GM21360 (cell line): ENCODE measurements at regions not wholly inside any gene's neighbourhood (a gene's known extent, or its start where the extent isn't known, plus 50 kb on each side); places are given as distances from the start of the nearest gene placed in this dataset.

Source experiments
- ATAC-seq: cut with Tn5 transposase; IDR thresholded peaks from one replicate; pipeline ENCODE4 v1.9.1; 2021; ENCODE audit warnings: mild to moderate bottlenecking, moderate library complexity; ENCODE audit not compliant: unreplicated experiment

DNA sequence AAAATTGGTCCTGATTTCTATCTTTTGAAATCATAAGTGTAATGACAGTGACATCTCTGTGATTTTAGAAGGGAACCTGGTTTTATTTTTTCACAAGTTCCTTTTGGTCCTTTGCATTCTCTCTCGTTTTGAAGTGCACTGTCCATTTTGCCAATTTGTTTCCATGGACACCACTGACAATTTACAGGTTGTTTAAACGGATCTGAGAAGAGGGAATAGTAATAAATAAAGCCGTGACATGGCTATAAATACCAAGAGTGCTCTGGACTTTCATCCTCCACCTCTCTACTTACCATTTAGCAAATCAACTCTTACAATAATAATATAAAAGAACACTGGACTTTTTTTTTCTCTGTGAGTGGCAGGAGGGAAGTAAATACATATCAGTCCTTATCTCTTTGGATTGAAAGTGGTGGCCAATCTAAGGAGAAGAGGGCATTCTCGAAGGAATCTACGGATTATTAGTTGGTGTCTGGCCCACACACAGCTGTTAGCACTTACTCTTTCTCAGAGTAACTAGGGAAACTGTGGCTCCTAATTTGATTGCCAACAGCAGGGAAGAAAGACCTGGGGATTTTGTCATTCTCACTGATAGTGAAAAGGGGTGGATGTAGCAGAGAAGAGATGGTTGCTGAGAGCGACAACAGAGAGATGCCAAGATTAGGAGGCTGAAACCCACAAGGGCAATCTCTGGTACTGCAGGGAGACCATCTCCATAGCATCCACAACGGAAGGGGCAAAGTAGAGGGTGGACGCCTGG, 108.7 kb upstream of the FSHR start:
- no peak for ATAC-seq

GRCh38 chr2:49261781-49262180, 107.5 kb upstream of the FSHR start:
- ATAC-seq, result no peak

DNA sequence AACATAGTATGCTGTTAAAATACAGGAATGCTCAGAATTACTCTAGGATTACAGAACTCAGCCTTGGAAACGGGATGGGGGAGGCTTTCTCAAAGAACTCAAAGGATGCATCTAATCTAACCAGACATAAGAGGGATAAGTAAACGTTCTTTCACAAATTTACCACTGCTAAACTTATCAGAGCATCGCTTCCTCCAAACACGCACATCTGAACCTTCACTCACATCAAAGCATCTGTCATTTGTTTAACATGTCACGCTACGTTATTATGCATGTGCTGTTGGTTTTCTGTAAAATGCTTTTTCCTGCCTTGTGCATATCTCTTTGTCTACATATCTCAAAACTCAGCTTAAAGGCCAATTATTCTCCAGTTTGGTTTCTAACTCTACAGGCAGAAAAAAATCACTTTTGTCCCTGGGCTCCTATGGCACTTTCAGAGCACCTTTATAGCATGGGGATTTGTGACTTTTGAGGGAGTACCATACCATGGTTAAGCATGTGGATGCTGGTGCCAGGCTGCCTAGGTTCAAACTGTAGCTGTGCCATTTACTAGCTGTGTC, 106.7 kb upstream of the FSHR start:
- ATAC-seq, result no peak

GRCh38 chr2:49259926-49260325, 105.6 kb upstream of the FSHR start:
- no peak for ATAC-seq

- no peak for ATAC-seq
Observed at GRCh38 chr2:49255409-49255971, 101.2 kb upstream of the FSHR start.

DNA sequence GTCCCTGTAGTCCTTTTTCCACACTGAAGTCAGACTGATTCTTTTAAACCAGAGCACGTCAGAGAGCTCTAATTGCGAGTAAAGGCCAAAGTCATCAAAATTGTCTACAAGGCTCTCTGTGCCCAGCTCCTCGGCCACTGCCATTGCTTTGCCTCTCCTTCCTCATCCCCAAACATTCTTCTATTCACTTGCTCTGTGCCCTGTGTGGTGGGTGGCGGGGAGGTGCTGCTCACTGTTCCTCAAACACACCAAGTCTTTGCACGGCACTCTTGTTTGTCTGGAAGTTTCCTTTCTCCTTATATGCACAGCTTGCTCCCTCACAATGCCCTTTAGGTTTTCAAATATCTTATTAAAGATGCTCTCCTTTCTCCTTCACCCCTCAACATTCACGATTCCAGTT, 100.1 kb upstream of the FSHR start:
- no peak for ATAC-seq

DNA sequence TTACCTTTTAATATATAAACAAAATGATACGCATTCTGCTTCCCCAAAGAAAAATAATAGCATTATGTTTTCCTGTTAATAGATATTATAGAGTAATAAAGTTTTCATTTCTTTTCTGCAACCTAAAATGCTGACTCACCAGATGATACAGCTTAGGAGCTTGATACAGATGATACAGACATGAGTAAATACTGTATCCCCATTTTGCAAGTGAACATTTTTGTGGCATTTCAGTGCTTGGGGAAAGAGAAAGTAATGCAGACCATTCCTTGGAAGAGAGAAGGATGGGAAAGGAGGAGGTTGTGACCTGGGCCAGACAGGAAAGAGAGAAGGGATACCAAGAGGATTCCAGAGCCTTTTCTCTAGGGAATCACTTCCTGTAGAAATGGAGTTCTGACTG, 97.5 kb upstream of the FSHR start:
- no peak for ATAC-seq

- no peak for ATAC-seq
Observed at GRCh38 chr2:49251251-49251650, 96.9 kb upstream of the FSHR start.

- no peak for ATAC-seq
Observed at GRCh38 chr2:49248506-49248905, 94.2 kb upstream of the FSHR start.

- no peak for ATAC-seq
Observed at GRCh38 chr2:49241991-49242390, 87.7 kb upstream of the FSHR start.

DNA sequence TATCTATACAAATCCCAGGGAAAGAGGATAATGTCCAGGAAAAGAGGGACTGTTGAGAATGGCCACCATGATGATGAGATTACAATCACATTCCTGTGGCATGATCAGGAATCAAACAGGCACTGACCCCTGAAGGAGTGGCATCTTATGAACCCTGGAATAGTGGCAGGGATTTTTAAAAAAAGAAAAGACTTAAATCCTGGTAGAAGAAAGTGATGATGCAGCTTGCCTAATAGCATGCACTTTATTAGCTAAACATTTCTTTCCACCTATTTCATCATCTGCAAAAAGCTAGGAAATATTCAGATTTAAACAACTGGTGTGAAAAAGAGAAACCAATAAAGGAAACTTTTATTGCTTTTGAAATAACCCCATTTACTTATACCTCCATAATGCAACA, 87.2 kb upstream of the FSHR start:
- no peak for ATAC-seq

GRCh38 chr2:49240608-49241007, 86.3 kb upstream of the FSHR start:
- ATAC-seq, result no peak

GRCh38 chr2:49238604-49238960, 84.3 kb upstream of the FSHR start:
- ATAC-seq, result no peak

GRCh38 chr2:49237867-49238603, 83.7 kb upstream of the FSHR start:
- ATAC-seq, result no peak

DNA sequence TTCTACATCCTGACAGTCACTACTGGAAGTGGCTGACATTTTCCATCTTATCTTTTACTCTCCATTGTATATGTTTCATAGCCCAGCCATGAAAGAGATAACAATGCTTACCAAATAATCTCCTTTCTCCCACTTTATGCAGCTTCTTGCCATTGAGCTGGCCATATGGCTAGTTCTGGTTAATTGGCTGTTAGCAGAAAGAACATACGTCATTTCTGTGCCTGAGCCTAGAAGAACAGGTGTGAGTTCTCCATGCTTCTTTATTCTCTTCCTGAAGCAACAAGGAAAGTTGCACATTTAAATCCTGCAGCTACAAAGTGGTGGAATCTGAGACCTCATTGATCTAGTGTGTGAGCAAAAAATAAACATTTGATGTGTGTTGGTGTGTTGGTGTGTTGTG, 82.0 kb upstream of the FSHR start:
- no peak for ATAC-seq

- no peak for ATAC-seq
Observed at GRCh38 chr2:49226360-49226759, 72.0 kb upstream of the FSHR start.

DNA sequence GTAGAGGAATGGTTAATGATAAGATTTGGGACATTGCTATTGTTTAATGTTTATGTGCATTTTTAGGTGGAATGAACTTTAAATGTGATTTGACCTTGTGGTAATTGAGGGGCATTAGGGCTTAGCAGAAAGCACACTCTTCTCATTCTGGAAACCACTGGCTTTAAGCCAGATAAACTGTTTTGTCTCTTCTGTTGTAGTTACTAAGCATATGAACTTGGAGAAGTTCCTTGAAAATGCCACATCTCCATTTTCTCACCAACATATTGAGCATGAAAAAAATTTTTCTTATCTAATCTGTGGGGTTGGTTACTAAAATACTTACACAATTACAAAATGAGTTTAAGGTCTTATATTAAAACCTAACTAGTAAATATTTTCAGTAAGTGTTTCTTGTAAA, 70.8 kb upstream of the FSHR start:
- no peak for ATAC-seq

DNA sequence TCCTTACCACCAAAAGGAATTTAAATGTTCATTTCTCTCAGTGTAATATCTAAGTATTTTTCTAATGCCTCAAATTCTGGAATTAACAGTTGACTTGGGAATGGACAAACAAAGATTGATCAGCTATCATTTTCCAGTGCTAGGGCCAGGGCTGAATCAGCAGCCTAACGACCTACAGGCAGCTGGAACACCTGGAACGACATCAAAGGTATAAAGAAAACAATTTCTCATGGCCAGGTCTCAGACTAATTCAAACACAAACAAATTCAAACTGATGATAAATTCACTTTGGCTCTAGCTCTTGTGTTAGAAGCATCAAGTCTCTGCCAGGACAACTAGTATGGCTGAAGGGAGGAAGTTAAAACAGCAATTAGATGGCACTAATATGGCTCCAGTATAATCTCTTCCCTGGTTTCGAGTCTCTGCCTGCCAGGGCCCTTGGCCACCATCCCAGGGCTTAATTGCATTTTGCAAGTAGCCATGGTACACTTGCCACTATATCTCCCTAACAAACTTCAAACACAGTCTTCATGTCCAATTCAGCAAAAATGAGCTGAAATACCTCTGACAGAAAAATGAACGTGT, 70.2 kb upstream of the FSHR start:
- no peak for ATAC-seq

DNA sequence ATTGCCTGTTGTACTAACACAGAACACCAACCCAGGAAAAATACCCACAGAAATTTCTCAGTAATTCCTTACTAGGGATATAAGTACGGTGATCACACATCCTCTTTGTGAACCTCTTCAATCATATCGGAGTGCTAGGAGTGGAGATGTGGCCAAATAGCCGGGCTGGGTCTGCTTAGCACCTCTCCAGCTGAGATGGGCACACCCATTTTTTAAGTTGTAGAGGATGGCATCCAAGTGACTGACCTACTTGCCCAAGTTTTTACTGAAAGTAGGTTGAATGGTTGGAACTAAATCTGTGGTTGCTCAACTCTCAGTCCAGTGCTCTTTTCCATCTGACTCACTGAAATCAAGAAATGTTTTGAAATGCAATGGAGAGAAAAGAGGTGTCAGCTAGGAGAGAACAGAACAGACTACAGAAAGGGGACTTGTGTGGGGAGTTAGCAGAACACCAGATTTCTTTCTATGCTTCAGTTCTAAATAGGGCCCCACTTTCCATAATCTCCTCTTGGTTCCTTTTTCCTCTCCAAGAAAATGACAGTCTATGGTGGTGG, 68.7 kb upstream of the FSHR start:
- ATAC-seq, result no peak

DNA sequence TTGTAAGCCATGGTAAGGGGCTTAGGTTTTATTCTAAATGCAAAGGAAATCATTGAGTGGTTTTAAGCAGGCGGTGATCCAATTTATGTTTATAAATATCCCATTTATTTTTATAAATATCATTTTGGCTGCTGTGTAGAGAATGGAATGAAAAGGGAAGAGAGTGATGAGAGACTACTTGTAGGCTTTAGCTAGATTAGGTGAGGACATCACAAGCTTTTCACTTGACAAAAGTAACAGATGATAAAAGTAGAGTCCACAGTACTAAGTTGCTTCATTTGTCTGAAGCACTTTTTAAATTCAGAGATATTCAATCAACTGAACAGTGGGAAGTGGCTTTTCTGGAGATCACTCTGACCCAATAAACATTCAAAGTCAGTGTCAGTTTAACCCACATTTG, 65.4 kb upstream of the FSHR start:
- ATAC-seq, result no peak

GRCh38 chr2:49210191-49210590, 55.9 kb upstream of the FSHR start:
- no peak for ATAC-seq
